ENCODE measurements at regions not wholly inside any gene's neighbourhood (a gene's known extent, or its start where the extent isn't known, plus 50 kb on each side); places are given as distances from the start of the nearest gene placed in this dataset.

- TF ChIP-seq ESRRA (IDR thresholded peaks at IDR 0.05; ENCODE audit: low read length) (no peak), MLLT1 (IDR thresholded peaks at IDR 0.05) (no peak), SMAD5 (IDR thresholded peaks at IDR 0.05; ENCODE audit: low read depth) (no peak), USF2 (IDR thresholded peaks at IDR 0.05; ENCODE audit: borderline replicate concordance, low read depth, low read length) (no peak), SPI1 (IDR thresholded peaks at IDR 0.05; ENCODE audit: borderline replicate concordance, insufficient read depth, low read depth, low read length) (no peak), ATF2 (IDR thresholded peaks at IDR 0.05; ENCODE audit: low read length) (no peak), RFX5 (IDR thresholded peaks at IDR 0.05; ENCODE audit: low read depth, low read length) (no peak), PBX3 (IDR thresholded peaks at IDR 0.05; ENCODE audit: insufficient replicate concordance, low read depth, low read length) (no peak)
These were observed 51.1 kb upstream of the BCL11A start (continued) for GRCh38 chr2:60604486-60605064.

All from GM12878 (cell line).